Midbrain (tissue), 1 donor: ENCODE measurements at regions not wholly inside any gene's neighbourhood (a gene's known extent, or its start where the extent isn't known, plus 50 kb on each side); places are given as distances from the start of the nearest gene placed in this dataset.

Source experiments
- DNase-seq: peaks from one replicate; lab custom pipeline; 2025; lab: John Stamatoyannopoulos, UW

GRCh38 chr20:63070771-63071540, 64.2 kb upstream of the BHLHE23 start:
- no peak for DNase-seq

GRCh38 chr20:63070301-63070625, 63.5 kb upstream of the BHLHE23 start:
- DNase-seq: no peak

- DNase-seq: no peak
These were observed 62.1 kb upstream of the BHLHE23 start for GRCh38 chr20:63068711-63069367.

GRCh38 chr20:63067721-63068560, 61.2 kb upstream of the BHLHE23 start:
- DNase-seq: no peak

GRCh38 chr20:63067266-63067635, 60.5 kb upstream of the BHLHE23 start:
- no peak for DNase-seq

GRCh38 chr20:63066506-63067265, 59.9 kb upstream of the BHLHE23 start:
- DNase-seq: no peak

- DNase-seq: no peak
These were observed 59.1 kb upstream of the BHLHE23 start for GRCh38 chr20:63065911-63066310.

- no peak for DNase-seq
These were observed 58.3 kb upstream of the BHLHE23 start for GRCh38 chr20:63064745-63065711.

- no peak for DNase-seq
These were observed 57.5 kb upstream of the BHLHE23 start for GRCh38 chr20:63064310-63064709.

- DNase-seq: no peak
These were observed 55.7 kb upstream of the BHLHE23 start for GRCh38 chr20:63062188-63063140.

- no peak for DNase-seq
These were observed 55.0 kb upstream of the BHLHE23 start for GRCh38 chr20:63061771-63062100.

GRCh38 chr20:63061051-63061770, 54.4 kb upstream of the BHLHE23 start:
- DNase-seq: no peak

- DNase-seq: no peak
These were observed 53.6 kb upstream of the BHLHE23 start for GRCh38 chr20:63060057-63060991.

- no peak for DNase-seq
These were observed 52.9 kb upstream of the BHLHE23 start for GRCh38 chr20:63059684-63060056.

GRCh38 chr20:63058696-63059335, 52.1 kb upstream of the BHLHE23 start:
- DNase-seq: no peak

GRCh38 chr20:63057171-63058117, 50.7 kb upstream of the BHLHE23 start:
- DNase-seq: no peak
